ENCODE measurements at regions not wholly inside any gene's neighbourhood (a gene's known extent, or its start where the extent isn't known, plus 50 kb on each side); places are given as distances from the start of the nearest gene placed in this dataset.

DNA sequence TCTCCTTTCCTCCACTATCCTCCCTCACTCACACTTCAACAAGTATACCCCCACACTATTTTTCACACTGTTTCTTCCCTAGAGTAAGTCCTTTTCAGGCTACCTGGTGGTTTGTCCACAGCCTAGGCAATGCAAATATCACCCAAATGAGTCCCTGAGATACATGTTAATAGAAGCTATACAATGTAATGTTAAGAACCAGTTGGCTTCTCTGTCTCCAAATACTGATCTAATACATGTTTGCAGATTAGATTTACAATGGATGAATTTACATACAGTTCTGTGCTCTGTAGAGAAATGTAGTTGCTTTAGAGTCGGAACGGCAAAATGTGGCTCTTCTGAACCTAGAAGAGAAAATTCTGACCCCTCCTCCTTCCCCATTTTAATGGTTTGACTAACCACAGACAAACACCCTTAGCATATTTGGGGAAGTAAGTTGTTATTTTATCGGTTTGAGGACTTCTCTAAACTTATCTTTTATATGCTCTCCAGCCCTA is 63.6 kb upstream of the MBNL1 start:
- ATAC-seq (peak; percentile 57), DNase-seq (ENCODE audit: low spot score) (no peak)
- H3K4me1 Mint-ChIP-seq = peaks cover 18% of the 10 kb centered on the region
- no peak overlapping the region for H3K4me3 Mint-ChIP-seq
- TF ChIP-seq TP53 (CRISPR knock-in tag; IDR thresholded peaks at IDR 0.05) = no peak
- no peak for TF ChIP-seq MXD4 (CRISPR knock-in tag; IDR thresholded peaks at IDR 0.05; ENCODE audit: borderline replicate concordance)
- TF ChIP-seq RELA (CRISPR knock-in tag; IDR thresholded peaks at IDR 0.05; ENCODE audit: borderline replicate concordance) = no peak
- TF ChIP-seq NR1H2 (CRISPR knock-in tag; IDR thresholded peaks at IDR 0.05) = no peak
- TF ChIP-seq ZNF396 (CRISPR knock-in tag; IDR thresholded peaks at IDR 0.05; ENCODE audit: borderline replicate concordance) = no peak
- TF ChIP-seq TEAD4 (CRISPR knock-in tag; IDR thresholded peaks at IDR 0.05) = no peak
- no peak for TF ChIP-seq ZNF317 (CRISPR knock-in tag; IDR thresholded peaks at IDR 0.05; ENCODE audit: borderline replicate concordance, low read depth)
- no peak for TF ChIP-seq ZNF121 (CRISPR knock-in tag; IDR thresholded peaks at IDR 0.05)
- no peak for TF ChIP-seq IRF2 (CRISPR knock-in tag; IDR thresholded peaks at IDR 0.05; ENCODE audit: borderline replicate concordance, low read depth)
- POLR2A ChIA-PET = no interaction called here
- H3K27ac Mint-ChIP-seq = peak overlapping the region; percentile 82
- no peaks in the 10 kb centered on the region for H3K9me3 Mint-ChIP-seq
- no peaks in the 10 kb centered on the region for H3K27me3 Mint-ChIP-seq (ENCODE audit: low read depth)
- H3K36me3 Mint-ChIP-seq = no peaks in the 10 kb centered on the region
- CTCF ChIA-PET = no interaction called here

GRCh38 chr3:152206243-152206760 is 62.4 kb upstream of the MBNL1 start:
- no peaks in the 10 kb centered on the region for H3K9me3 Mint-ChIP-seq
- H3K27ac Mint-ChIP-seq = no peak overlapping the region
- no peaks in the 10 kb centered on the region for H3K27me3 Mint-ChIP-seq (ENCODE audit: low read depth)
- ATAC-seq (no peak), DNase-seq (ENCODE audit: low spot score) (no peak)
- ChIA-PET CTCF (no interaction called here), POLR2A (no interaction called here)
- TF ChIP-seq NR1H2 (CRISPR knock-in tag; IDR thresholded peaks at IDR 0.05) = no peak
- no peak for TF ChIP-seq TEAD1 (CRISPR knock-in tag; IDR thresholded peaks at IDR 0.05)
- no peak for TF ChIP-seq NFYB (CRISPR knock-in tag; conservative IDR thresholded peaks at IDR 0.05; ENCODE audit: low read depth)
- no peak for TF ChIP-seq ATF3 (CRISPR knock-in tag; conservative IDR thresholded peaks at IDR 0.05)
- TF ChIP-seq MYBL2 (CRISPR knock-in tag; IDR thresholded peaks at IDR 0.05) = no peak
- TF ChIP-seq, protein P1, sequence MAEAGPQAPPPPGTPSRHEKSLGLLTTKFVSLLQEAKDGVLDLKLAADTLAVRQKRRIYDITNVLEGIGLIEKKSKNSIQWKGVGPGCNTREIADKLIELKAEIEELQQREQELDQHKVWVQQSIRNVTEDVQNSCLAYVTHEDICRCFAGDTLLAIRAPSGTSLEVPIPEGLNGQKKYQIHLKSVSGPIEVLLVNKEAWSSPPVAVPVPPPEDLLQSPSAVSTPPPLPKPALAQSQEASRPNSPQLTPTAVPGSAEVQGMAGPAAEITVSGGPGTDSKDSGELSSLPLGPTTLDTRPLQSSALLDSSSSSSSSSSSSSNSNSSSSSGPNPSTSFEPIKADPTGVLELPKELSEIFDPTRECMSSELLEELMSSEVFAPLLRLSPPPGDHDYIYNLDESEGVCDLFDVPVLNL (CRISPR knock-in tag; IDR thresholded peaks at IDR 0.05; ENCODE audit: borderline replicate concordance, low read depth) = no peak
- TF ChIP-seq FOXJ3 (CRISPR knock-in tag; IDR thresholded peaks at IDR 0.05; ENCODE audit: borderline replicate concordance) = no peak
- TF ChIP-seq, protein P2, sequence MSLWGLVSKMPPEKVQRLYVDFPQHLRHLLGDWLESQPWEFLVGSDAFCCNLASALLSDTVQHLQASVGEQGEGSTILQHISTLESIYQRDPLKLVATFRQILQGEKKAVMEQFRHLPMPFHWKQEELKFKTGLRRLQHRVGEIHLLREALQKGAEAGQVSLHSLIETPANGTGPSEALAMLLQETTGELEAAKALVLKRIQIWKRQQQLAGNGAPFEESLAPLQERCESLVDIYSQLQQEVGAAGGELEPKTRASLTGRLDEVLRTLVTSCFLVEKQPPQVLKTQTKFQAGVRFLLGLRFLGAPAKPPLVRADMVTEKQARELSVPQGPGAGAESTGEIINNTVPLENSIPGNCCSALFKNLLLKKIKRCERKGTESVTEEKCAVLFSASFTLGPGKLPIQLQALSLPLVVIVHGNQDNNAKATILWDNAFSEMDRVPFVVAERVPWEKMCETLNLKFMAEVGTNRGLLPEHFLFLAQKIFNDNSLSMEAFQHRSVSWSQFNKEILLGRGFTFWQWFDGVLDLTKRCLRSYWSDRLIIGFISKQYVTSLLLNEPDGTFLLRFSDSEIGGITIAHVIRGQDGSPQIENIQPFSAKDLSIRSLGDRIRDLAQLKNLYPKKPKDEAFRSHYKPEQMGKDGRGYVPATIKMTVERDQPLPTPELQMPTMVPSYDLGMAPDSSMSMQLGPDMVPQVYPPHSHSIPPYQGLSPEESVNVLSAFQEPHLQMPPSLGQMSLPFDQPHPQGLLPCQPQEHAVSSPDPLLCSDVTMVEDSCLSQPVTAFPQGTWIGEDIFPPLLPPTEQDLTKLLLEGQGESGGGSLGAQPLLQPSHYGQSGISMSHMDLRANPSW (CRISPR knock-in tag; conservative IDR thresholded peaks at IDR 0.05; ENCODE audit: low read depth) = no peak
- no peak for TF ChIP-seq ZNF219 (CRISPR knock-in tag; IDR thresholded peaks at IDR 0.05; ENCODE audit: borderline replicate concordance)
- TF ChIP-seq, protein P3, sequence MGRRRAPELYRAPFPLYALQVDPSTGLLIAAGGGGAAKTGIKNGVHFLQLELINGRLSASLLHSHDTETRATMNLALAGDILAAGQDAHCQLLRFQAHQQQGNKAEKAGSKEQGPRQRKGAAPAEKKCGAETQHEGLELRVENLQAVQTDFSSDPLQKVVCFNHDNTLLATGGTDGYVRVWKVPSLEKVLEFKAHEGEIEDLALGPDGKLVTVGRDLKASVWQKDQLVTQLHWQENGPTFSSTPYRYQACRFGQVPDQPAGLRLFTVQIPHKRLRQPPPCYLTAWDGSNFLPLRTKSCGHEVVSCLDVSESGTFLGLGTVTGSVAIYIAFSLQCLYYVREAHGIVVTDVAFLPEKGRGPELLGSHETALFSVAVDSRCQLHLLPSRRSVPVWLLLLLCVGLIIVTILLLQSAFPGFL (CRISPR knock-in tag; IDR thresholded peaks at IDR 0.05; ENCODE audit: borderline replicate concordance) = no peak
- TF ChIP-seq ZNF416 (CRISPR knock-in tag; IDR thresholded peaks at IDR 0.05) = no peak
- TF ChIP-seq, protein P4, sequence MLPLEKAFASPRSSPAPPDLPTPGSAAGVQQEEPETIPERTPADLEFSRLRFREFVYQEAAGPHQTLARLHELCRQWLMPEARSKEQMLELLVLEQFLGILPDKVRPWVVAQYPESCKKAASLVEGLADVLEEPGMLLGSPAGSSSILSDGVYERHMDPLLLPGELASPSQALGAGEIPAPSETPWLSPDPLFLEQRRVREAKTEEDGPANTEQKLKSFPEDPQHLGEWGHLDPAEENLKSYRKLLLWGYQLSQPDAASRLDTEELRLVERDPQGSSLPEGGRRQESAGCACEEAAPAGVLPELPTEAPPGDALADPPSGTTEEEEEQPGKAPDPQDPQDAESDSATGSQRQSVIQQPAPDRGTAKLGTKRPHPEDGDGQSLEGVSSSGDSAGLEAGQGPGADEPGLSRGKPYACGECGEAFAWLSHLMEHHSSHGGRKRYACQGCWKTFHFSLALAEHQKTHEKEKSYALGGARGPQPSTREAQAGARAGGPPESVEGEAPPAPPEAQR (CRISPR knock-in tag; IDR thresholded peaks at IDR 0.05) = no peak
- TF ChIP-seq ARID4B (CRISPR knock-in tag; IDR thresholded peaks at IDR 0.05; ENCODE audit: borderline replicate concordance) = no peak
- TF ChIP-seq EMX1 (CRISPR knock-in tag; IDR thresholded peaks at IDR 0.05) = no peak
- TF ChIP-seq CREM (CRISPR knock-in tag; IDR thresholded peaks at IDR 0.05) = no peak
- peaks cover 18% of the 10 kb centered on the region for H3K4me1 Mint-ChIP-seq
- H3K4me3 Mint-ChIP-seq = no peak overlapping the region
- no peaks in the 10 kb centered on the region for H3K36me3 Mint-ChIP-seq
